ENCODE measurements at regions not wholly inside any gene's neighbourhood (a gene's known extent, or its start where the extent isn't known, plus 50 kb on each side); places are given as distances from the start of the nearest gene placed in this dataset.
"Not testable (repeated sequence)": the region's sequence is repeated elsewhere in the genome, so short reads cannot be mapped to it uniquely, and the experiment has no call there.

DNA sequence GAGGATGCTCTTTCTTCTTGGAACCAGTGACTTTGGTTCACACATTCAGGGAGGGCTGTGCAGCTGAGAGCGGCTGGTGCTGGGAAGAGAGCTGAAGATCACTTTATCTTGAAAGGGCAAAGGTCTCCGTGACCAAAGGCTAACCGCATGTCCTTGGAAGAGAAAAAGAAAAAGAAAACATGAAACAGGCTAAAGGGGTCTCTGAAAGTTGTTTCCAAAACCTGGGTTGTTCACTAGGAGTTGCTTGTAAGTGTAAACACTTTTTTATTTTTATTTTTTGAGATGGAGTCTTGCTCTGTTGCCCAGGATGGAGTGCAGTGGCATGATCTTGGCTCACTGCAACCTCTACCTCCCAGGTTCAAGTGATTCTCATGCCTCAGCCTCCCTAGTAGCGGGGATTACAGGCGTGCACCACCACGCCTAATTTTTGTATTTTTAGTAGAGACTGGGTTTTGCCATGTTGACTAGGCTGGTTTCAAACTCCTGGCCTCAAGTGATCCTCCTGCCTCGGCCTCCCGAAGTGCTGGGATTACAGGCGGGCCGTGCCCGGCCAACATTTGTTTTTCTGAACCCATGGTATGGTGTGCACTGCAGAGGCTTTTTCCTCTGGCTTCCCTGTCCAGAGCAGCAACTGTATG is 208.6 kb downstream of the C9orf50 start:
- not testable (repeated sequence) for TF ChIP-seq EZH2phosphoT487 (IDR thresholded peaks at IDR 0.05; ENCODE audit: borderline replicate concordance, low read length); EZH2 (IDR thresholded peaks at IDR 0.05; ENCODE audit: low read length, unreplicated experiment)
- TF ChIP-seq, protein P1, sequence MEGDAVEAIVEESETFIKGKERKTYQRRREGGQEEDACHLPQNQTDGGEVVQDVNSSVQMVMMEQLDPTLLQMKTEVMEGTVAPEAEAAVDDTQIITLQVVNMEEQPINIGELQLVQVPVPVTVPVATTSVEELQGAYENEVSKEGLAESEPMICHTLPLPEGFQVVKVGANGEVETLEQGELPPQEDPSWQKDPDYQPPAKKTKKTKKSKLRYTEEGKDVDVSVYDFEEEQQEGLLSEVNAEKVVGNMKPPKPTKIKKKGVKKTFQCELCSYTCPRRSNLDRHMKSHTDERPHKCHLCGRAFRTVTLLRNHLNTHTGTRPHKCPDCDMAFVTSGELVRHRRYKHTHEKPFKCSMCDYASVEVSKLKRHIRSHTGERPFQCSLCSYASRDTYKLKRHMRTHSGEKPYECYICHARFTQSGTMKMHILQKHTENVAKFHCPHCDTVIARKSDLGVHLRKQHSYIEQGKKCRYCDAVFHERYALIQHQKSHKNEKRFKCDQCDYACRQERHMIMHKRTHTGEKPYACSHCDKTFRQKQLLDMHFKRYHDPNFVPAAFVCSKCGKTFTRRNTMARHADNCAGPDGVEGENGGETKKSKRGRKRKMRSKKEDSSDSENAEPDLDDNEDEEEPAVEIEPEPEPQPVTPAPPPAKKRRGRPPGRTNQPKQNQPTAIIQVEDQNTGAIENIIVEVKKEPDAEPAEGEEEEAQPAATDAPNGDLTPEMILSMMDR (conservative IDR thresholded peaks at IDR 0.05; ENCODE audit: low read depth, low read length), result not testable (repeated sequence)

All from PC-3 (cell line).